GM18526 (cell line): ENCODE measurements at regions not wholly inside any gene's neighbourhood (a gene's known extent, or its start where the extent isn't known, plus 50 kb on each side); places are given as distances from the start of the nearest gene placed in this dataset.

Experiments used
- POLR2A ChIP-seq: IDR thresholded peaks from 3 replicates; pipeline ENCODE4 v1.6.1; 2011; ENCODE audit not compliant: insufficient read length; ENCODE audit errors: extremely low read depth

DNA sequence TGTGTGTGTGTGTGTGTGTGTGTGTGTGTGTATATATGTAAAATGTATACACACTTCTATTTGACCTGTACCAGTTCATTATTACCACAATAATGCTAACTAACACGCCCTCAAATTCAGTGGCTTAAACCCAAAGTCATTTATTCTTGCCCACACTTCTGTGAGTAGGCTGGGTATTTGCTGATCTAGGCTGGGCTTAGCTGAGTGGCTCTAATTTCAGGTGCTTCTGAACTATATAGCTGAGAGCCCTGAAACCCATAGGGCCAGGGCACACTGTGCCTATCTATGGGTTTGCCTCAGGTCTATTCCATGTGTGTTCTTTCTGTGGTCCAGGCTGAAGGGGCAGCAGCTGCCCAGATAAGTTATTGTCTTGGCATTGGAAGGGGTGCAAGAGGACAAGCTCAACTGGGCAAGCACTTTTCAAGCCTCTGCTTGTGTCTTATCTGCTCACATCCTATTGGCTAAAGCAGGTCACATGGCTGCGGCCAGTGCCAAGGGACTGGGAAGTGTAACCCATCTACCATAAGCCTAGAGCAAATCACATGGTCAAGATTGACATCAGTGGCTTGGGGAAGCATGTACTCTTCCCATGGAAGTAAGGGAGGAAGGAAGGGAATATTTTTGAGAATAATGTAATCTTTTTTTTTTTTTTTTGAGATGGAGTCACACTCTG, 139.9 kb downstream of the PALM2AKAP2 start:
- TF ChIP-seq POLR2A = no peak

DNA sequence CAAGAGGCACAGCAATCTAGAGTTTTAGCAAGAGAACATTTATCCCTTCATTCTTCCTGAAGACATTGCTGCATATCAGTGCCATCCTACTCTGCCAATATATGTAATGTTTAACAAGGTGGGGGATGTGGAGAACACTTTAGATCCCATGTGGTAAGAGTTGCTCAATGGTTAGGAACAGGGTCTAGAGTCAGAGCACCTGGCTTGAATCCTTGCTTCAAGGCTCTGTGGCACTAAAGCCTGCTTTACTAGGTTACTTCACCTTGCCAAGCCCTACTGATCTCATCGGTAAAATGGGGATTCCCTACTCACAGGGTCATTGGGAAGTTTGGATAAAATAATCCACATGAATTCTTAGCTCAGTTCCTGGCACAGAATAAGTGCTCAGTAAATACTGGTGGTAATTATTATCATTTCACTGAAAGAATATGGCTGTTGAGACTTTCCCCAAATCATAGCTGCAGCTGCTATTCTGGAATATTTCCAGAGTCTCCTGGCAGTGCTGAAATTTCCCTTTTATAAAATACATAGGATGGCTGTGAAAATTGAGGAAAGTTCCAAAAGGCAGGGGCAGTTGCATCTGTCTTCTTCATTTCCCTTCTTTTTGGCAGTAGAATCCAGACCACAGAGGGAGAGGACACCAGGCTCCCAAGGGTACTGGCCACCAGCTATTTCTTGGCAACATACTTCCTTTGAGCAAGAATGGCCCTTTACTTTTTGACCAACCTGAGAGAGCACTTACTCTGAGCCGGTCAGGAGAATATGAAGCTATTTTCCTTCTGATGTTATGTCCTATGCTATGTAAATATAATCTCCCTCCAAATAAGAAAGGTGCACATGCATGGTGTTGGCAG, 142.8 kb downstream of the PALM2AKAP2 start:
- no peak for TF ChIP-seq POLR2A

DNA sequence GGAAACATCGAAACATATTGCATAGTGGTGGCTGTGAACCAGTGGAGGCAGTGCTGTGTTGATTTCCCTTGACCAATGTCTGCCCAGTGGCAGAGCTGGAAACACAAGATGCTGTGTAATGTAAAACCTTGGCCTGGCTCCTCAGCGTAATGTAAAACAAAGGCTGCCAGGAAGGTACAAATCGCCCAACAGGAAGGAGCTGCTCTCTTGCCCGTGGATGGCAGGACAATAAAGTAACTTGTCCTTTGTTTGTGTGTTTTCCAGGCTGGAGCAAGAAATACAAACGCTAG, 143.4 kb downstream of the PALM2AKAP2 start:
- no peak for TF ChIP-seq POLR2A

- no peak for TF ChIP-seq POLR2A
These were observed 143.8 kb downstream of the PALM2AKAP2 start for GRCh38 chr9:109923806-109924205.

DNA sequence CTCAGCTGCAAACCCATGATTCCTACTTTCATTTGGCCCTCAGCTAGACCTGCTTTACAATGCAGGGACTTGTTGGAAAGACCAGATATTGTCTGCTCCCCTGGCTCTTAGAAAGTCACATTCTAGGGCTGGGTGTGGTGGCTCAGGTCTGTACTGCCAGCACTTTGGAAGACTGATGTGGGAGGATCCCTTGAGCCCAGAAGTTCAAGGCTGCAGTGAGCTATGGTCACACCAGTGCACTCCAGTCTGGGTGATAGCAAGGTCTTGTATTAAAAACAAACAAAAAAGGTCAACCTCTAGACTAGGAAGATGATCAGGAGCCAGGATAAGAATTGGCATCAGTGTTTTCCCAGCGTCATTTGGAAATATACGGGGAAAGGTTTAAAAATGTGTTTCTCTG, 145.8 kb downstream of the PALM2AKAP2 start:
- no peak for TF ChIP-seq POLR2A

DNA sequence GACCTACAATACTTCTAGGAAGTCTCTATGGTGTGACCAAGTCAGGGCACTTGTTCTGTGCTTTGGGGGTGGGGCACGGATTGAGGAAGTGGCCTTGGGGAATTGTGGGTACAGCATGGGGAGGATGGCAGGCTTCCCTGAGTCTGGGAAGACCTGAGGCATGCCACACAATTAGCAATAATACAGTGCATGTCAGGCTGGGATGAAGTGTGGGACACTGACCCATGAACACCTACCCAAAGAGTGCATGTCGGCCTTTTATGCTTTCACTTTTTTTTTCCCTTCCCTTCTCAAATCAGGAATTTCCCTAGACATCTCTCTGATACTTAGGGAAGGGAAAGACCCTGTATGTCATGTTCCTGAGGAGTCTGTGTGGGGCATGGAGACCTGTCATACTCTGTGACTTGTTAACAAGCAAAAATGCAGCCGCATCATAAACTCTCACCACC, 146.4 kb downstream of the PALM2AKAP2 start:
- TF ChIP-seq POLR2A = no peak

GRCh38 chr9:109931623-109932022, 151.6 kb downstream of the PALM2AKAP2 start:
- TF ChIP-seq POLR2A = no peak

- TF ChIP-seq POLR2A = no peak
These were observed 154.3 kb downstream of the PALM2AKAP2 start for GRCh38 chr9:109934136-109934856.

DNA sequence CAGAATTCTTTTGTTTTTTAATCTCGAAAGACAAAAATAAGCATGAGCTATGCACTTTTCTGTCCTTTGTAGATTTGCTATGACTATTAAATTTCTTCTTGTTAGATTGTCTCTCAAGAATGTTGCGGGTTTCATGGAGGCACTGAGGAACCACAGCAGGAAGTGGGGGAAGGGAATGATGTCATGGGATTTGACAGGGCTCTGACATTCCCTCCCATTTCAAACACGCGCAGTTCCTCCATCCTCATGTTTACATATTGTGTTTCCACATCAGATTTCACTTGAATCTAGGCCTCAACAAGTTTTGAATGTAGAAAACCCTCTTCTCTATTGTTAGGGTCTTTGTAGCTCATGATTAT, 154.8 kb downstream of the PALM2AKAP2 start:
- no peak for TF ChIP-seq POLR2A

DNA sequence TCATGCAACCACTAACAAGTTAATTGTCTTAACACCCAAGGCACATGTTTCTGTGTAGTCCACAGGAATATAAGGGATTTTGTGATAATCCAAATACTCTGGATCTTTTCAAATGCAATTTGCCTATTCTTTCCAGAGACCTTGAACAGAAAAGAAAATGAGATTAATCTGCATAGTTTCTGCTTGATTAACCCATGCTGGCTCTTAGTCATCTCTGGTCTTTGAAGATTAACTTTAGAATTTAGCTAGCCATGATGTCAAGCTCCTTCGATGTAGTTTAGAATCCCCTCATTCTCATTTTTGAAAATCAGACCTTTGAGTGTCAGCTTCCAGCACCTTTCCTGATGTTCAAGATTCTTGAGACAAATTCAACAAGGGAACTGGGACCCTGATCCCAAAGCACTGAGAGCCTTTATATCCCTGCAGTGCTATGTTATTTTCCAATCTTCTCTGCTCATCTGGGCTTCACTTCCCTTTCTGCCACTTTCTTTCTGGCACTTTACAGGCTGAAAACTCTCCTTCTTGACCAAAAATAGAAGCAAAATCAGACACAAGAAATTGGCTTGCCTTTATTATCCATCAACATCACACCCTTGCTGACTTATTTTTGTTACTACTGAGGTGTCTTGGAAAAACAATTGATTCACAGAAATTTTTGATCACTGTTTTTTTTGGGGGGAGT, 155.5 kb downstream of the PALM2AKAP2 start:
- no peak for TF ChIP-seq POLR2A

- no peak for TF ChIP-seq POLR2A
These were observed 158.0 kb downstream of the PALM2AKAP2 start for GRCh38 chr9:109937861-109938453.

DNA sequence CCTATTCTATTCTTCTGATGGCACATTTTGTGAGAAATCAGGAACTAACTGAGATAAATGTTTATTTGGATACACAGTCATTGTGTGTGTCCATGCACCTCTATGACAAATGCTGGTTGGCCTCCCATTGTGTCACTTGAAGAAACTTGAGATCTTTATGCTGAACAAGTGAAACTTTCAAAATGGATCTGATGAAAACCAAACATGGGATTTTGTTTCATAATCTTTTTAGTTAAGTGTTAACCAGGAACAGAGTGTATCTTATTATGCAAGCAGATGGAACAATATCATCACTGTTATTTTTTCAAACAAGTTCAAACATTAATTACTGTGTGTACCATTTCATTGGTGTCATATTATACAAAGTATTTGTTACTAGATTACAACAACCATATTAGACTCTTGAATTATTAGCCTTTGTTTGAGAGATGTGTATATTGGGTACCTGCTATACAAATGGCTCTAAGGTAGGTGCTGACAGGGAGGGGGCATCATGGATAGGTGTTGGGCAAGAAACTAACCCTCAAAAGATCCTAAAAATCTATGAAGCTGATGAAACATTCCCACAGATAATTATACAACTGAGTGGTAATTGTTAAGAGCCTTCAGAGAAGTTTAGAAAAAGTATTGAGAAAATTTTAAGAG, 159.8 kb downstream of the PALM2AKAP2 start:
- no peak for TF ChIP-seq POLR2A

- no peak for TF ChIP-seq POLR2A
These were observed 160.6 kb downstream of the PALM2AKAP2 start for GRCh38 chr9:109940561-109940960.

- no peak for TF ChIP-seq POLR2A
These were observed 161.8 kb downstream of the PALM2AKAP2 start for GRCh38 chr9:109941771-109942170.

DNA sequence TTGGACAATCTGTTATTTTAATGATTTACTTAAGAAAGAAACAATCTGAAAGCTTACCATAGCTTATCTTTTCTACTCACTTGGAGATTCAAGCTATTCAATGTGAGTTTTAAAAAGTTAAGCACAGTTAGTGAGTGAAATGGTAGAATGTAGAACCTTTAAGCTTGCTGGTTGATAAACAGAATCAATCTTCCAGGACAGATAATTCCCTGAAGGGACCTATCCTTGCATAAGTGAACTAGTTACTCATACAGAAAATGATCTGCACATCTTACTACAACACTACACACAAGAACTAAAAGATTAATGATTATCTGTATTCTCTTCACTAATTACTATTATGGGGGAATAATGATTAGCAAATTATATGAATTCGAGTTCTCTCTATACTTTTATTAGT, 165.6 kb downstream of the PALM2AKAP2 start:
- TF ChIP-seq POLR2A = no peak
